ENCODE measurements at regions not wholly inside any gene's neighbourhood (a gene's known extent, or its start where the extent isn't known, plus 50 kb on each side); places are given as distances from the start of the nearest gene placed in this dataset.

GRCh38 chr11:32204751-32205150, 113.9 kb downstream of the RCN1 start:
- Histone ChIP-seq H3K9ac (ENCODE audit: low read depth in 1 of 2, low read length in 2 of 2) (no peak overlapping the region), H3K36me3 (ENCODE audit: control insufficient read depth in 4 of 4, insufficient read depth in 3 of 4, low read depth in 1 of 4, low read length in 3 of 4) (no peaks in the 10 kb centered on the region), H3K27ac (ENCODE audit: low read depth in 1 of 2, low read length in 2 of 2) (no peak overlapping the region), H3K4me1 (ENCODE audit: control insufficient read depth in 4 of 4, insufficient read depth in 4 of 4, low read length in 3 of 4) (no peaks in the 10 kb centered on the region), H3K9me3 (ENCODE audit: control insufficient read depth in 4 of 4, low read length in 3 of 4) (no peaks in the 10 kb centered on the region), H3K4me3 (ENCODE audit: low read depth in 1 of 3, low read length in 3 of 3) (no peak overlapping the region), H3K27me3 (ENCODE audit: control insufficient read depth in 4 of 4, insufficient read depth in 4 of 4, low read length in 3 of 4) (peaks cover 0 to 8% (median 0%) of the 10 kb centered on the region in 4 donors)
- DNase-seq (ENCODE audit: low spot score) = no peak
- no peak for TF ChIP-seq HNF4G (IDR thresholded peaks at IDR 0.05)
- TF ChIP-seq REST (IDR thresholded peaks at IDR 0.05) = no peak
- no peak for TF ChIP-seq FOXA2 (IDR thresholded peaks at IDR 0.05)
- TF ChIP-seq YY1 (IDR thresholded peaks at IDR 0.05) = no peak
- no peak for TF ChIP-seq FOXA1 (IDR thresholded peaks at IDR 0.05)
- no peak for TF ChIP-seq RXRA (IDR thresholded peaks at IDR 0.05)
- no peak for TF ChIP-seq GABPA (IDR thresholded peaks at IDR 0.05 in 1 of 2, conservative IDR thresholded peaks at IDR 0.05 in 1 of 2)
- TF ChIP-seq, protein P1, sequence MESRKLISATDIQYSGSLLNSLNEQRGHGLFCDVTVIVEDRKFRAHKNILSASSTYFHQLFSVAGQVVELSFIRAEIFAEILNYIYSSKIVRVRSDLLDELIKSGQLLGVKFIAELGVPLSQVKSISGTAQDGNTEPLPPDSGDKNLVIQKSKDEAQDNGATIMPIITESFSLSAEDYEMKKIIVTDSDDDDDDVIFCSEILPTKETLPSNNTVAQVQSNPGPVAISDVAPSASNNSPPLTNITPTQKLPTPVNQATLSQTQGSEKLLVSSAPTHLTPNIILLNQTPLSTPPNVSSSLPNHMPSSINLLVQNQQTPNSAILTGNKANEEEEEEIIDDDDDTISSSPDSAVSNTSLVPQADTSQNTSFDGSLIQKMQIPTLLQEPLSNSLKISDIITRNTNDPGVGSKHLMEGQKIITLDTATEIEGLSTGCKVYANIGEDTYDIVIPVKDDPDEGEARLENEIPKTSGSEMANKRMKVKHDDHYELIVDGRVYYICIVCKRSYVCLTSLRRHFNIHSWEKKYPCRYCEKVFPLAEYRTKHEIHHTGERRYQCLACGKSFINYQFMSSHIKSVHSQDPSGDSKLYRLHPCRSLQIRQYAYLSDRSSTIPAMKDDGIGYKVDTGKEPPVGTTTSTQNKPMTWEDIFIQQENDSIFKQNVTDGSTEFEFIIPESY (IDR thresholded peaks at IDR 0.05) = no peak
- no peak for TF ChIP-seq EGR1 (IDR thresholded peaks at IDR 0.05; ENCODE audit: low read depth in 2 of 2)
- no peak for TF ChIP-seq NR2F2 (IDR thresholded peaks at IDR 0.05)
- TF ChIP-seq, protein P2, sequence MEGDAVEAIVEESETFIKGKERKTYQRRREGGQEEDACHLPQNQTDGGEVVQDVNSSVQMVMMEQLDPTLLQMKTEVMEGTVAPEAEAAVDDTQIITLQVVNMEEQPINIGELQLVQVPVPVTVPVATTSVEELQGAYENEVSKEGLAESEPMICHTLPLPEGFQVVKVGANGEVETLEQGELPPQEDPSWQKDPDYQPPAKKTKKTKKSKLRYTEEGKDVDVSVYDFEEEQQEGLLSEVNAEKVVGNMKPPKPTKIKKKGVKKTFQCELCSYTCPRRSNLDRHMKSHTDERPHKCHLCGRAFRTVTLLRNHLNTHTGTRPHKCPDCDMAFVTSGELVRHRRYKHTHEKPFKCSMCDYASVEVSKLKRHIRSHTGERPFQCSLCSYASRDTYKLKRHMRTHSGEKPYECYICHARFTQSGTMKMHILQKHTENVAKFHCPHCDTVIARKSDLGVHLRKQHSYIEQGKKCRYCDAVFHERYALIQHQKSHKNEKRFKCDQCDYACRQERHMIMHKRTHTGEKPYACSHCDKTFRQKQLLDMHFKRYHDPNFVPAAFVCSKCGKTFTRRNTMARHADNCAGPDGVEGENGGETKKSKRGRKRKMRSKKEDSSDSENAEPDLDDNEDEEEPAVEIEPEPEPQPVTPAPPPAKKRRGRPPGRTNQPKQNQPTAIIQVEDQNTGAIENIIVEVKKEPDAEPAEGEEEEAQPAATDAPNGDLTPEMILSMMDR (IDR thresholded peaks at IDR 0.05; ENCODE audit: low read depth, low read length, missing input control) = no peak
- TF ChIP-seq, protein P3, sequence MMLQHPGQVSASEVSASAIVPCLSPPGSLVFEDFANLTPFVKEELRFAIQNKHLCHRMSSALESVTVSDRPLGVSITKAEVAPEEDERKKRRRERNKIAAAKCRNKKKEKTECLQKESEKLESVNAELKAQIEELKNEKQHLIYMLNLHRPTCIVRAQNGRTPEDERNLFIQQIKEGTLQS (IDR thresholded peaks at IDR 0.05) = no peak
- TF ChIP-seq MAX (IDR thresholded peaks at IDR 0.05) = no peak
- no peak for TF ChIP-seq RAD21 (IDR thresholded peaks at IDR 0.05)
- TF ChIP-seq SP1 (IDR thresholded peaks at IDR 0.05) = no peak
- no peak for TF ChIP-seq TAF1 (conservative IDR thresholded peaks at IDR 0.05)
- no peak for TF ChIP-seq HNF4A (conservative IDR thresholded peaks at IDR 0.05)
- no peak for TF ChIP-seq JUND (IDR thresholded peaks at IDR 0.05)
- WGBS = 70% methylated on average over 5 of the region's 5 CpGs

Data from liver (tissue), 8 donors.